Inflammatory macrophage (primary cell): ENCODE measurements at regions not wholly inside any gene's neighbourhood (a gene's known extent, or its start where the extent isn't known, plus 50 kb on each side); places are given as distances from the start of the nearest gene placed in this dataset.
"Not testable (repeated sequence)": the region's sequence is repeated elsewhere in the genome, so short reads cannot be mapped to it uniquely, and the experiment has no call there.

ENCODE experiments used
- DNase-seq, 2 donors: peaks; one replicate each; pipeline ENCODE4 v3.0.0-alpha.2; 2020 to 2022

DNA sequence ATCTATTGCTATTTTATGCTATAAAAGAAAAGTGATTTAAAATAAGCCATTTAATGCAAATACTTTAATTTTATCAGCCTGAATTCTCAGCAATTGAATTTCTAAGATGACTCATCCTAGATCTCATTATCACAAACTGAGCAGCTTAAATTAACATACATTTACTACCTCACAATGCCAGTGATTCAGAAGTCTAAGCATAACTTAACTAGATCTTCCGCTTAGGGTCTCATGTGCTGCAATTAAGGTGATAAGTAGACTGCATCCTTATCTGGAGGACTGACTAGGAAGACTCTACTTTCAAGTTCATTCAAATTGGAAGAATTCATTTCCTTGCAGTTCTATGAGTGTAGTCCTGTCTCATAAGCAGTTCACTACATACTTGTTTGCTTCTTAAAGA is 286.6 kb downstream of the COL11A1 start:
- DNase-seq = no peak

DNA sequence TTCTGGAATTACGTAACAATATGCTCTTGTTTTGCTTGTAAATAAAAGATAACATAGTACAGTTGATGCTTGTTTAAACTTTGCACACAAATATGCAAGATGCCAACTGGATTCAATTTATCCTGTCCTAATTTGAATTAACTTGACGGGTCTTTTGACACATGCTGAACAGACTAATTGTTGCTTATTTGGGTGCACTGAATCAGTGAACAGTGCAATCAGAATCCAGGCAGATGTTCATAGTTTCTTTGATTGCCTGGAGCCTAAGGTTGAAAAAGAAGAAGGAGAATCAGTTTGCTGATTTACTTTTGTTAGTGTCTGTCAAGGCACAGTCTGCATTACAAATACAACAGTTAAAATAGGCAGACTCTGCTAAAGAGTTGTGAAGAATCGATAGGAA is 307.9 kb downstream of the COL11A1 start:
- DNase-seq = no peak

DNA sequence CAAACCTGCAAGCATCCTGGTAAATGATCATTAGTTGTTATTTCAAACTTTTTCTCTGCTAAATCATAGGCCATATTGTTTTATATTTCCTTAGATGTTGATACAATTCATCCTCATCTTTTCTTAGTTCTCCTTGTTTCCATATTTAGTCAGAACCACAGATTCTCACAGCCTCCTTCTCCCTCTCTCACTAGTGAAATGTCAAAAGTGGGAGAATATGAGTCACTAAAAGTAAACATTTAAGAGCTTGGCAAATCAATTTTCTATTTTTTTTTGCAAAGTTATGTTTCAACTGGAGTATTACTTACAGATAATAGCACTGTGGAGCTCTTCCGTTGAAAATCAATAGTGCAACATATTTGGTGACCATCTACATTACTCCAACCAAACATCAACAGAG is 308.8 kb downstream of the COL11A1 start:
- no peak for DNase-seq

DNA sequence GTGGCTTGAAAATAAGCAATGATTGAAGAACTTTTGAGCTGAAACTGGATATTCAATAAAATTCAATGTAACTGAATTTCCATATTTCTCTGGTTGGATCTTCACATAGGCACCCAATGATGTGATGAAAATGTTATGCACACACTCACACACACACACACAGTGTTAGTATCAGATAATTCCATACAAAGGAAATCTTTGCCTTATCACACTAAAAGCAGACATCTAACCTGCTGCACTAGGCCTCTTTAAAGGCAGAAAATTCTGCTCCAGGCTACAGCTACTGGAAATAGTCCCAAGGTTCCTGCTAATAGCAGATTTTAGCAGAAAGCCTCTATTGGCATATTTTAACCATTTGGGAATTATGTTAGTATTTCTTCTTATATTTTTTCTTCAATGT is 309.6 kb downstream of the COL11A1 start:
- DNase-seq = no peak

DNA sequence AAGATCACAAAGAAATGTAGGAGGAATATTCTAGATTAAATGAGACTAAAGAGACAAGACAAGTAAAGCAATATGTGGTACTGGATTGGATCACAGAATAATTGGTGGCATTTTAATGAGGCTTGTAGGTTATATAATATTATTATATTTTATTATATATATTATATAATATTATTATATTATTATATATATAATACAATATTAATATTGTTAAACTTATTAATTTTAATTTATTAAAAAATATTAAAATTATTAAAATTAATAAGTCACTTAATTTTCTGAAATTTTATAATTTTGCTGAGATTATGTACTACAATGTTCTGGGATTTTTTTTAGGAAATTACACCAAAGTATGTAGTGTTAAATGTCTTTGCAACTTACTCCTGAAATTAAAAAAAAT is 311.9 kb downstream of the COL11A1 start:
- no peak for DNase-seq

DNA sequence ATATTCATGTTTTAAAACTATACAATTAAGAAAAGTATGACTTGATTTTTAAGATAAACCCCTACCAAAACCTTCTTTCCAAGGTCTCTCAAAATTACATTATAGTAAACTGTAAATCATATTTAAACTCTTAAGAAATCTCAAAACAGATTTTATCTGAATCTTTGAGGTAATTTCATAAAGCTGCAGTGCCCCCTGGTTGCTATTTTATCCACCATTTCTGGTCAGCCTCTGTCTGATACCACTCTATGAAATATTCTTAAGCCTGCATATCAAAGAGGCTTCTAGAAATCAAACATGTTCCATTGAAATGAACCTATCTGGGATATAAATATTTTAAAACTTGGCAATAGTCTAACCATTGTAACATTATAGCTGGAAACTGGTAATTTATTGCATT is 317.3 kb downstream of the COL11A1 start:
- DNase-seq = no peak

DNA sequence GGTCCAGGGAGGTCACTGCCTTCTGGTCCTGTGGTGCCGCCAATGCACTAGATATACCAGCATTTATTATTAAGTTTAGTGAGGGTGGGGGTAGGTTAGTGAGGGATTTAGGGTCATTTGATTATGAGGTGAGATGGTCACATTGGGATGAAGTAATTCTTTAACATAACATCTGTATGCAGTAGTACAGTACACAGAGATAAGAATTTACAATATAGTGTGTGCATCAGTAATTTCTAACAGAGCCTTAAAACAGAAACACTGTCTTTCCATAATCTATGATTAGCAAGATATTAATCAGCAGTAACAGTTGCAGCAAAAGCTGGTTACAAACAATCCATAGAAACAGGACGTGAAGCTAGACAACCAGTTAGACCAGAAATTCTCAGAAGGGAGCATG is 318.4 kb downstream of the COL11A1 start:
- not testable (repeated sequence) for DNase-seq

DNA sequence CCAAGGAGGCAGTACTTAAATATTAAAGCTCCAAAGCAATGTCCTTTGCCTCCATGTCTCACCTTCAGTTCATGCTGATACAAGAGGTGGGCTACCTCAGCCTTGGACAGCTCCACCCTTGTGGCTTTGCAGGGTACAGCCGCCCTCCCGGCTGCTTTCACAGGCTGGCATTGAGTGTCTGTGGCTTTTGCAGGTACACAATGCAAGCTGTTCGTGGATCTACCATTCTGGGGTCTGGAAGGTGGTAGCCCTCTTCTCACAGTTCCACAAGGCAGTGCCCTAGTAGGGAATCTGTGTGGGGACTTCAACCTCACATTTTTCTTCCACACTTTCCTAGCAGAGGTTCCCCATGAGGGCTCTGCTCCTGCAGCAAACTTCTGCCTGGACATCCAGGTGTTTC is 324.8 kb downstream of the COL11A1 start:
- DNase-seq = no peak

DNA sequence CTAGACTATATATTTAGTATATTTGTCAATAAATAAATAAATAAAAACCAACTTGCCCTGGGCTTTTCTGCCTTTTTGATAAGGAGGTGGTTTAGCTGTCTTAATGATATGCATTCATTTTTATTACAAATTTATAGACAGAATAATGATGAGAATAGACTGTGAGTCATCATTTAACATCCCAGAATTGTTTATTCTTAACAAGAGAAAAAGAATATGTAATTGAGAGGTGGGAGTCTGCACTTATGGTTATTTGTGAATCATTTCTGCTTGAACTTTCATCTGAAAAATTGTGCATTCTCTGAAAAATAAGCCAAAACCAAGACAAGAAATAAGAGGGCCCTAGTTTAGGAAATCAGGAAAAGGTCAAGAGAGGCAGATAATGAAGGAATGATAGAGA is 326.2 kb downstream of the COL11A1 start:
- DNase-seq = no peak

DNA sequence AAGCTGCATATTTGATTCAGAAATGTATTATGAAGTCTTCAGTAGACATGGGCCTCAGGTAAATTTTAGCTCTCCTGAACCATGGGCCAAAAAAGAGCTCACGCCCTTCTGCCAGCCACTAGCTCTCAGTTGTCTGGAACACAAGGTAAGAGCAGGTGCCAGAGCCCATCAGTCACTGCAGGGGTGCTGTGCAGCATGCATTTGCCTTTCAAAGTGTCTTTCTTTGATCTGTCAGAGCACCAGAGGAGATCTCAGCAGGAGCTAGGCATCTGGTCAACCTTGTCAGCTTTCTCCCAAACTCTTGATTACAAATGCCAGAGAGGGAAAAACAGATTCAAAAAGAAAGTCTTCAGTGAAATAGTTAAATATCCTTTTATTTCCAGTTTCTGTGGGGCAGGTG is 332.3 kb downstream of the COL11A1 start:
- no peak for DNase-seq

DNA sequence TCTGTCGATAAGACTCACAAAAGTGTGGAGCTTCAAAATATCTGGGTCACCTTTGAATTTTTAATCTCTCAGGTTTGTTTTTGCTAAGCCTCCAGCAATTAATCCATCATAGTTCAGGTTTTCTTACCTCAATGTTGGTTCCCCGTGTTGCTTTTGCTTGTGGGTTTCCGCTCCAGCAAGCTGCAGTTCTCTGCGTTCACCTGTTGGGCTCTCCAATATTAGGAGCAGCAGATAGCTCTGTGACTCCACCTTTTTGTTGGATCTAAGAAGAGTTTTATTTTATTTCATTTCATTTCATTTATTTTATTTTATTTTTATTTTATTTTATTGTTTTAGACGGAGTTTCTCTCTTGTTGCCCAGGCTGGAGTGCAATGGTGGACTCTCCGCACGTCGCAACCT is 335.5 kb downstream of the COL11A1 start:
- no peak for DNase-seq

DNA sequence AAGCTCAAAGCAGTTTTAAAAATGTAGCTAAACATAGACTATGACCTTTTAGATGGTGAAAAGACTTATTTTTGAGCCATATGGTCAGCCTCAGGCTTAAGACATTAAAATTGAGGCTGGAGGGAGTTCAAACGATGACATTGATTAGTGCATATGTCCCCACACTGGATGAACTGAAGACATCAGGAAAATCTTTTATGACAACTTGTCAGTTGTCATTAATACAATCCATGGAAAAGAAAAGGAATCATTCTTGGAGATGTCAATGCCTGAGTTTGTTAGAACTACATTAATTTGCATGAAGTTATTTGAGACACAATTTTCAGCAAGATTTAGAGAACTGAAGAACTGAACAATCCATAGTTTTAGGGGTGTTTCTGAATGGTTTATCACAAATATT is 349.9 kb downstream of the COL11A1 start:
- DNase-seq = no peak

DNA sequence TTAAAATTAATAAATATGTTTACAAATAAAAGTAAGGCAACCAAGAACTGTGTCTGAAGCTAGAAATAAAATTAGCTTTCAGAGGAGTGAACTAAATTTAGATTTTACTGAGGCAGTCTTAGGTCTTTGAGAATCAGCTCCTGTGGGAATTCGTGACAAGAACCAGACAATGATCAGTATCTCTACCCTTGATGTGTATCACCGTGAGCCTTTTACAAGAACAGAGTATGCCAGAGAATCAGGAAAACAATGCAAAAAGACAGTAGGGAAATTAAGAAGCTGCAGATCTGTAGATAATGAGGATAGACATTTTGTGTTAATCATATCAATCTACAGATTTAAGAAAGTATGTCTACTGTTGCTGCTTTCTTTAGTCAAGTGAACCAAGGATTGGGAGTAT is 351.0 kb downstream of the COL11A1 start:
- DNase-seq = no peak

DNA sequence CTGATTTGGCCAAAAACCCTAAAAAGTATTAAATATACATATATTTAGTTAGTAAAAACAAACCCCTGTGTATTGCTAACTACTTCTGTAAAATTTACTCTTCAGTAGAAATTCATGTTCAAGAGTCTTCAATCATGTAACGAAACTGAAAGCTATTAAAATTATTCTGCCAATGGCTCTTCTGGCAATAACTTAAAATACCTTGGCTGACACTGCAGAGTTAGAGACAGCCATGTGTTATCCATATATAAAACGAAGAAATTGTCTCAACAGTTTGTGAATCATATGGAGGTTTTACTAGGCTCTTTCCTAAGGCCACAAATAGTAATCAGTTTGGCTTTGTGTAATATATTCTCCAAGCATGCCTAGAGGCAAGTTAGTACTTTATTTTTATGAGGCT is 357.2 kb downstream of the COL11A1 start:
- no peak for DNase-seq

DNA sequence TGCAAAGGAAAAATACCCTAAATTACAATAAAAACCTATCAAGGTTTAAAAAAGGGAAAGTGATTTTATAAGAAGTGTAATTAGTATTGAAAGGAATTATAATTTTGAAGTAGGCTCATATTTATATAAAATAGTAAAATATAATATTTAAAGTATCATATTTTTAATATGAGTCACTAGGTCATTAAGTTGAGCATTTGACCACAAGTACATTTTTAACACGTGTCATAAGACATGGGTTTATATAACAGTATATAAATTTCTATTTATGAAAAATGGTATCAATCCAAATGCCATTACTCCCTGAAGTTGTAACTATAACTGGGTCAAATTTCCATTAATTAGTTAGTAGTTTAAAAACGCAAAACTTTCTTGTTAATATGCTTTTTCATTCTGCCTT is 365.9 kb downstream of the COL11A1 start:
- DNase-seq = no peak

DNA sequence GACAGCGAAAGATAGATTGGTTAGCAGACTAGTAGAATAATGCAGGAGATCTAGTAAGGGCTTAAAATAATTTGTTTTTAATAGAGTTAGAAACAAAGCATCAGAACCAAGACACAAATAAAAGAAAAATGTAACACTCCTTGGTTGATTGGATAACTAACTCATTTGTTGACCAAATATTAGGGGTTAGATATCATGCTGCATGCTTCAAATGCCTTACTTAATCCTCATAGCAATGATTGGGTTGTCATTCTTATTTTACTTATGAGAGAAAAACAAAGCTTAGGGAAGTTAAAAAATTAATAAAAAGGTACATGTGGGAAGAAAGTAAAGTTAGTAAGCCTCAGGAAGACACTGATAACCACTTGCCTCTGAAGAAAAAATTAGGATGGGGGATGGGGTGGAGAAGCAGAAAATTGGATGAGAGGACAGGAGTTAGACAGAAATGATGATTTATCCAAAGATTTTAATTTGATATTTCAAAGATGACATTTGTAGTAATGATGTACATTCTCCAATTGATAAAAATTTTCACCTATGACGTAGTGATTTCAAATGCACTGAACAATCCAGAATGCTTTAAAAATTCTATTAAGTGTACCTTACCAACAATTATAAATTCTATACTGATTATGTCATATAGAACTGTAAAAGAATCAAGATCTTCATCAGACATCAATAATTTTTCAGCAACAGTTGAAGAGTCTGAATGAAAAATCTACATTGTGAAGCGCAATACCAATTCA is 374.7 kb downstream of the COL11A1 start:
- no peak for DNase-seq

DNA sequence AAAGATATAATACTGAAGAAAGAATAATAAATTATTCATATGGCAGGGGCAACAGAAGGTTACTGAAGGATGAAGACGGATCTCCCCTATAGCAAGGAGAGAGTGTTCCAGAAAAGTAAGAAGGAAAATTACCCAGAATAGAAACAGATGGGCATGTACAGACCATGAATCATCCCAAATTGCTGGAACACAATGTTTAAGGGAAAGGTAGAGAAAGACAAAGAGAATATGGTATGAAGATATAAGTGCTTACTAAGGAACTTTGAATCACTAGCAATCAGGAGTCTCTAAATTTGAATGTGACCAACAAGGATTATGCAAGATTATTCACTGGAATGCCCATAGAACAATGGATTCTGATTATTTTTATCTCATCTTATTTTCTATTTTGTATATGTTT is 375.4 kb downstream of the COL11A1 start:
- DNase-seq = no peak

DNA sequence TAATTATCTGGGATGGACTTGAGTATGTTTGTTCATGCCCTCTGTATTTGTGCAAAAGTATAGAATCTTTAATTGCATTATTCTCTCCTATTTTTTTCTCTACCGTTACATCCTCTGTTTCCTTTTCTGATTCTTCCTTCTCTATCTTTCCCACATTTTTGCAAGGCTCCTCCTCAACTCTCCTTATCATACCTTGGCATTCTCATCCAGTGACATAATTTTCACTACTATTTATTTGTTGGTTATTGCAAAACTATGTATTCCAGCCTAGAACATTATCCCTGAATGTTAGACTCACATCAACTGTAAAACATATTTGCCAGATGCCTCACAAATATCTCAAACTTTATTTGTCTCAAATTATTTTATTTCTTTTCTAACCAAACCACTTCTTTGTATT is 381.9 kb downstream of the COL11A1 start:
- DNase-seq = no peak

DNA sequence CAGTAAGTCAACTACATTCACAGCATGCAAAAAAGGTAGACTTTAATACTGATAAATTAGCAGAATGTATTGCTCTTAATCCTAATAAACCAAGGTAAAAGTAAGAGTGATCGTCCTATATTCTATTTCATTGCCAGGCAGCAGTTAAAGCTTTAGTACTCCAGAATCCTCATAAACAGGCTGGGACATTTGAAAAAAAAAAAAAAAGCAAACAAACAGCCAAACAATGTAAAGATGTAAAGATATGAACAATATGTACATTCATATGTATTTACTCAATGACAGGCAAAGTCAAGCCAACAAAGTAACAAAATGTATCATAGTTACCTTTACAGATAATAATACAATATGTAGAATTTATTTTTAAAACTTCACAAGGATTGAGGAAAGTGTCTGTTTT is 383.6 kb downstream of the COL11A1 start:
- DNase-seq = no peak

DNA sequence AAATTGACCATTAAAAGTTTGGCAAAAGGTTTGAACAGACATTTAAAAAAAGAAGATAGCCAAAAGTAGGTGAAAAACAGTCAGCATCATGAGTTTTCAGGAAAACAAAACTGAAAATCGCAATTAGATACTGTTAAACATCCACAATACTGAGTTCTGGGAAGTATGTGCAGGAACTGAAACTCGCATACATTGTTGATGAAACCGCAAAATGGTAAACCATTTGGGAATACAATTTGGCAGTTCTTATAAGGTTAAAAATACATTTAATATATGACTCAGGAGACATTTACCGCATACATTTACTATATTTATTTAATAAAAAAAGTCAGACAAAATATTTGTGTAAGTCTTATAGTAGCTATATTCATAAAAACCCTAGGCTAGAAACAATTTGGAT is 393.2 kb downstream of the COL11A1 start:
- no peak for DNase-seq

DNA sequence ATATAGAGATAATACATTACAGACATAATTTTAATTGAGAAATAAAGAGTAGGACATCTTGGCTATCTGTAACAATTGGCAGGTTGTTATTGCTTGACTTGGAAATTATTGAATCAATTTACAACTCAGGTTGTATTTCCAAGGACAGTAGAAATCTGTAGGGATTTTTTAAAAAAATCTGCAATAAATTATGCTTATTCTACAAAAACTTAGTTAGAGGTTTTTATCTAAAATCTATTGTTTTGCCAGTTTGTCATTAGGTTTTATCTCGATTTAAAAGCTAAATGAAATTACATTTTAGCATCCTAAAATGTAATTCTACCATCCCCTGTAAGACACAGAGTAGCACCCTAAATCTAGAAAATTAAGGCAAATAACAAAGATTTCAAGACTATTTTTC is 408.8 kb downstream of the COL11A1 start:
- DNase-seq = no peak

DNA sequence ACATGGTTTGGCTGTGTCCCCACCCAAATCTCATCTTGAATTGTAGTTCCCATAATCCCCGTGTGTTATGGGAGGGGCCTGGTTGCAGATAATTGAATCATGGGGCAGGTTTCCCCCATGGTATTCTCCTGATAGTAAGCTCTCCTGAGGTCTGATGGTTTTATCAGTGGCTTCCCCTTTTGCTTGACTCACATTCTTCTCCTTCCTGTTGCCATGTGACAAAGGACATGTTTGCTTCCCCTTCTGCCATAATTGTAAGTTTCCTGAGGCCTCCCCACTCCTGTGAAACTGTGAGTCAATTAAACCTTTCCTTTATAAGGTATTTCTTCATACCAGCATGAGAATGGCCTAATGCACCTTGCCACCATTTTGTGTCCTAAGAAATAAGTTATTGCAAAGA is 415.0 kb downstream of the COL11A1 start:
- no peak for DNase-seq

DNA sequence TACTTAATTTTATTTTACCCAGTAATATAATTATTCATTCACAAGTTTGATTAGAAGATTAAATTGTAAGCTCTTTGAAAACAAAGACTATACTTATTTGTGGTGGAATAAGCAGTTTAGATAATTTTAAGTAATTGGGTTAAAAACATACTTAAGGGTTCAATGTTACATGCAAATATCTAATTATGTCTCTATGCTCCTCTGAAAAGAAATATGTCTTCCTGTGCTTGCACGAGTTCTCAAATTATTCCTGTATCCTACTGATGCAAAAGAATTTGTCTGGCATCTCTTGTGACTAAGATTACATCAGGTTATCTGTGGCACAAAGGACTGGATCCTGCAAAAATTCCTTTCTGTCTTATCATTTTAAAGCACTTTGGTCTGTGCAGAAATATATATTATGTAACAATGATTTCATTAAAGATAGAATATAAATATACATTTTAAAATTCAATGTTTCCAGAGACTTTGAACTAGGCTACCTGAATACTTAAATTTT is 416.7 kb downstream of the COL11A1 start:
- no peak for DNase-seq

DNA sequence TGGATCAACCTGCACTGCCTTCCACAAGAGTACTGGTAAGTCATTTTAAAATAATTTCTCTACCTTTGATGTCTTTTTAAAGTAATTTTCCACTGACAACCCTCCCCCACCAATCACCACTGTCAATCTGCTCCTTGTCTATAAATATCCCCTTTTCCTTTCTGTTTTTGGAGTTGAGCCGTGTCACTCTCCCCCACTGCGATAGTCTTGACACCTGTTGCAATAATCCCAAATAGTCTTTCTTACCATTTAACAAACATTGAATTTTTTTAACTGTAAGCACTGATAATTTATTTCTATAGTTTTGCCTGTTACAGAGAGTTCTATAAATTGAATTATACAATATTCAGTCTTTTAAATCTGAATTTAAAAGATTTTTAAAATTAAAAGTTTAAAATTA is 420.9 kb downstream of the COL11A1 start:
- DNase-seq = no peak

DNA sequence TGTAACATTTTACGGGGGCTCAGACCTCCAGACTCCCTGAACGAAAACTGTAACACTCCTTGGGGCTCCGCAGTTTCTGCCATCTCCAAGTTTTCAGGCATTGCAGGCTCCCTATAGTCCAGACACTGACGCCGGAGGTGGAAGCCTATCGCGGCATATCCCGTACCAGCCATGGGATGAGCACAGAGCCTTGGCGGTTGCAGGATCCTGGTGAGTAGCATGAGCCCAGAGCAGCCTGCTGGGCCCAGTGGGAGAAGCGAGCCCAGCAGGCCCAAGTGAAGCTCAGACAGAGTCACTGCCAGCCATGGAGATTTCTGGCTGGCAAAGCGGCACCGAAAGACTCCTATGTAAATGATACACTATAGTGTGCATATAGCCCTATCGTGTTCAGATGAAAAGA is 446.8 kb downstream of the COL11A1 start:
- no peak for DNase-seq
